ENCODE measurements at regions not wholly inside any gene's neighbourhood (a gene's known extent, or its start where the extent isn't known, plus 50 kb on each side); places are given as distances from the start of the nearest gene placed in this dataset.
"Not testable (repeated sequence)": the region's sequence is repeated elsewhere in the genome, so short reads cannot be mapped to it uniquely, and the experiment has no call there.

DNA sequence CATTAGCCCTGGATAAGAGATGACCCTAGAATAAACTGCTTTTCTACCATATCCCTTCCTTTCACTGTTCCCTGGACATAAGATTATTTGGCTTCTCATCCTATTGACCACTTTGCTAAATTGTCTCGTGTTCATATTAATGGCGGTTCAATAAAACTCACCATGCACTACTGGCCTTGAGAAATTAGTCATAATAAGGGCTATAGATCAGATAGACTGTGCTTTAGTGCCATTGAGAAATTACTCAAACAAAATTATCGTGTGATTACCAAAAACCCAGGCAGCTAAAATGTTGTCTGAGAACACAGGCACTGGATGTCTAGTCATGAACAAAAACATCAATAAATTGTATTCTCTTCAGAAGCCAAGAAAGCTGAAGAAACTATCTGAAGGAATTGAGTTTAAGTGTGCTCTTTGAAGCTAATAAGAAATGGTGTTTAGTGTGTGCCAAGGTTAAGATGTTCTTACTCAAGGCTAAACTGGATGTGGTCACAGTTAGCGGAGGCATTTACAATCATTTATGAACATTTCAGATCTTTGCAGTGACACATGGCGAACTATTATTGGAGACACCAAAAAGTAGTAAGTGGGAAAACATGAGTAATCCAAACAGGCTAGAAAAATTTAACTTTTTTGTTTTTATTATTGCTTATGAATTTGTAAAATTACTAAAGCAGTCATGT lies 460.4 kb upstream of the RORB start:
- no peak for DNase-seq

- DNase-seq: no peak
Measured at GRCh38 chr9:74037274-74037673, 459.9 kb upstream of the RORB start.

- no peak for DNase-seq
Measured at GRCh38 chr9:74041588-74041987, 455.5 kb upstream of the RORB start.

DNA sequence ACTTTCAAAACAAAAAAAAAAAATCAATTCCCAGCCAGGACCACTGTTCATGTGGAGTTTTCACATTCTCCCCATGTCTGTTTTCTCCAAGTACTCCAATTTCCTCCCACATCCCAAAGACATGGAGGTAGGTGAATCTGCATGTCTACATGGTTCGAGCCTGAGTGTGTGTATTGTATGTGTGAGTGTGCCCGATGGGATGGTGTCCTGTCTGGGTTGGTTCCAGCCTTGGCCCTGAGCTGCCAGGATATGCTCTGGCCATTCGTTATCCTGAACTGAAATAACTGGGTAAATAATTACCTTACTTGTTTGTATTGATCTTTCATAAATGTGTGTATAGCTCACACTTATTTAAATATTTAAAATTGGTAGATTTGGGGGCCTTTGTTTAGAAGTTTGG lies 452.3 kb upstream of the RORB start:
- no peak for DNase-seq

DNA sequence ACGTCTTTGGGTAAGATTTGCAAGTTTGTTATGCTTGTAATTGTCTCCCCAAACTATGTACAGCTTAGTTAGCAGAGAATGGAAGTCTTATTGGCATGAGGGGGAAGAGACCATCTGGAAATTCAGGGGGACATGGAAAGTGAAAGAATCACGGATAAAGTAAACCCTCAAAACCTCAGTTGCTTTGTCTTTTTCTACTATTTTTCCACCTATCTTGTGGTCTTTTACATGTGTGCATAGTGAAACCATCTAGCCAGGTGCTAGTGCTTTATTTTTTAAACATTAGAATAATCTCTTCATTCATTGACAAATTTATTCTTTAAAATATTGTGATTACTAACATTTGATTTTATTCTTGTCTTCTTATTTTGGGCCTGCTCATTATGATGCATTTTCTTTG lies 441.1 kb upstream of the RORB start:
- no peak for DNase-seq

DNA sequence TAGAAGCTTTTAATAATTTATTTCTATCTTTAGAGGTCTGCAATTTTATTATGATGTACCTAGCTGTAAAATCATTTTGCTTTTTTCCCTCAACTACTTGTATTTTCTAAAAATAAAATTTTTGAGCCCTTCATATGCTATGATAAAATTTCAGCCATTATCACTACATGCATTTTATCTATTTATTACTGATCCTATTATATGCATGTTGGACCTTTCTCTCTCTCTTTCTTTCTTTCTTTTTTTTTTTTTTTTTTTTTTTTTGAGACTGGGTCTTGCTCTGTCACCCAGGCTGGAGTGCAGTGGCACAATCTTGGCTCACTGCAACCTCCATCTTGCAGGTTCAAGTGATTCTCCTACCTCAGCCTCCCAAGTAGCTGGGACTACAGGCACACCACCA lies 440.1 kb upstream of the RORB start:
- DNase-seq: not testable (repeated sequence)

GRCh38 chr9:74064702-74065101 lies 432.4 kb upstream of the RORB start:
- DNase-seq: no peak

GRCh38 chr9:74066128-74066527 lies 431.0 kb upstream of the RORB start:
- DNase-seq: no peak

DNA sequence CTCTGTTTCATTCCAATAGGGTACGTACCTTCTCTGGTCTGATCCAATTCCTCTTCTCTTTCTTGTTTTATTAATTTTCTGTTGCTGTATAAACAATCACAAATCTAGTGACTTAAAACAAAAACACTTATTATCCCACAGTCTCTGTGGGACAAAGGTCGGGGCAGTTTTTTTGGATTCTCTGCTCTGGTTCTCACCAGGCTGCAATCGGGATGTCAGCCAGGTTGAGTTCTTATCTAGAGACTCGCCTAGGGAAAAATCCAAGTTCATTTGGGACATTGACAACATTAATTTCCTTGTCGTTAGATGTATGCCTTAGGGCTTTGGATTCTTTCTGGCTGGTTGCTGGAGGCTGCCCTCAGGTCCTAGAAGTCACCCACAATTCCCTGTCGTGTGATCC lies 430.5 kb upstream of the RORB start:
- no peak for DNase-seq

GRCh38 chr9:74071502-74071901 lies 425.6 kb upstream of the RORB start:
- DNase-seq: no peak

- DNase-seq: no peak
Measured at GRCh38 chr9:74073897-74074296, 423.2 kb upstream of the RORB start.

DNA sequence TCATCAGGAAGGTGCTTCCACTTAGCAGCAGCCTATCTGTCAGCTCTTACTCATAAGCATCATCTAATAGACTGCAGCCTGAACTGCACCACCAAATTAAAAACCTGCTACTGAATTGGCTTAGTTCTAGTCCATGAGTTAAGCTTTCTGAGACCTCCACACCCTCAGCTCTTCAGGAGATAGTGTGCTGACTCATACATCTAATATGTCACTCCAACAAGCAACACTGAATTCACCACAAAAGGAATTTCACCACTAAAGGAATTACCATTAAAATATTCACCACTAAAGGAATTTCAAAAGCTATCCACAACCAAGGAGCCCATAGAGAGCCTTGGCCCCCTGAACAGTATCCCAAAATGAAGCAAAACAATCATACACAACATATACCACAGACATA lies 418.5 kb upstream of the RORB start:
- no peak for DNase-seq

DNA sequence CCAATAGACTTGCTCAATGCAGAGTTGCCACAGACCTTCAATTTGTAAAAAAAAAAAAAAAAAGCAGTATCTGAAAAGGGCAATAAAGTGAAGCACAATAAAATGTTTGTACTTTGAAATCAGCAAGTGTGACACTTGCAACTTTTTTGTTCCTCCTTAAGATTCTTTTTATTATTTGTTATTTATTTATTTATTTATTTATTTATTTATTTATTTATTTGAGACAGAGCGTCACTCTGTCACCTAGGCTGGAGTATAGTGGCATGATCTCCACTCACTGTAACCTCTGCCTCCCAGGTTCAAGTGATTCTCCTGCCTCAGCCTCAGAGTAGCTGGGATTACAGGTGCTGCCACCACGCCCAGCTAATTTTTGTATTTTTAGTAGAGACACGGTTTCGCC lies 416.5 kb upstream of the RORB start:
- not testable (repeated sequence) for DNase-seq

DNA sequence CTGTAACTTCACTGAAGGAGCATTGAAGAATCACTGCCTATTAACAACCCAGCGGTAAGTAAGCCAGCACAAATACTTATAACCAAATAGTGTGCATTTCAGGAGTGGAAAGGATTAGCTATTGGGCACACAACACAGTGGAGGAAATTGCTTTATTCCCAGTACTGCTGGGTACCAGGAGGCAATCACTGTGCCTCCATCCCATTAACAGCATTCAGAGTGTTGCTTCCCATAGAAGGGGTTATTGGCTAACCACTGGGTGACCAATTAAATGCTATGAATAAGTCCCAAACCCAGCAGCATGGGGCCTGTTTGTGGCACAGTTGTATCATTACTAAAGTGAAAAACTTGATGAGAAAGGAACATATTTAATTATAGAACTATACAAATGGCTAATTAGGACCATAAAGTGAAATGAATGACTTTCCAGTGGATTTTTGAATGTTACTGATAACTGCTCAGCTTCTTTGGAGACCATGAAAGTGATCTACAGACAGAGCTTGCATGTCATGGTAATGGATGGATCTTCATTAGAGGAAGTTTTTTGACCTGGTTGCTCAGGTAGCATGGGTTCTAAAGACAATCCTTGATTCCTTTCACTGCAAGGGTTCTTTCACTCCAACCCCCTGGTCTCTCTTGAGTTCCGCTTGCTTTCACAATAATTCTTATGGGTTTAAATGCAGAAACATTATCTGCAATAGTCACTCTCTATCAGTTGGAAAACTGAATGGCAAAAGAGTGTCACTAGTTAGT lies 413.3 kb upstream of the RORB start:
- no peak for DNase-seq

DNA sequence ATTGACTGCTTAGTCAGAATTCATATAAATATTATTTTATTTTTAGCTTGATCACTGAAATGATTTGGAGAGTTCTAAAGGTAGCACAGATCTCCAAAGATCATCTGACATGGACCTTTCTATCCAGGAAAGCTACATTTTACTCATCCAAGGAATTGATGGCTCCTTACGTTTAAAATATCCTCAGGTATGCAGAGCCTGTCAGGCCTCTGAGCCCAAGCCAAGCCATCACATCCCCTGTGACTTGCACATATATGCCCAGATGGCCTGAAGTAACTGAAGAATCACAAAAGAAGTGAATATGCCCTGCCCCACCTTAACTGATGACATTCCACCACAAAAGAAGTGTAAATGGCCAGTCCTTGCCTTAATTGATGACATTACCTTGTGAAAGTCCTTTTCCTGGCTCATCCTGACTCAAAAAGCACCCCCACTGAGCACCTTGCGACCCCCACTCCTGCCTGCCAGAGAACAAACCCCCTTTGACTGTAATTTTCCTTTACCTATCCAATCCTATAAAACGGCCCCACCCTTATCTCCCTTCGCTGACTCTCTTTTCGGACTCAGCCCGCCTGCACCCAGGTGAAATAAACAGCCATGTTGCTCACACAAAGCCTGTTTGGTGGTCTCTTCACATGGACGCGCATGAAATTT lies 411.6 kb upstream of the RORB start:
- DNase-seq: not testable (repeated sequence)

DNA sequence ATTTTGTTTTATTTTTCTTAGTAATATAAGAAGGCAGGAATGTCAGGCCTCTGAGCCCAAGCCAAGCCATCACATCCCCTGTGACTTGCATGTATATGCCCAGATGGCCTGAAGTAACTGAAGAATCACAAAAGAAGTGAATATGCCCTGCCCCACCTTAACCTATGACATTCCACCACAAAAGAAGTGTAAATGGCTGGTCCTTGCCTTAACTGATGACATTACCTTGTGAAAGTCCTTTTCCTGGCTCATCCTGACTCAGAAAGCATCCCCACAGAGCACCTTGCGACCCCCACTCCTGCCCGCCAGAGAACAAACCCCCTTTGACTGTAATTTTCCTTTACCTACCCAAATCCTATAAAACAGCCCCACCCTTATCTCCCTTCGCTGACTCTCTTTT lies 406.2 kb upstream of the RORB start:
- DNase-seq: not testable (repeated sequence)

DNA sequence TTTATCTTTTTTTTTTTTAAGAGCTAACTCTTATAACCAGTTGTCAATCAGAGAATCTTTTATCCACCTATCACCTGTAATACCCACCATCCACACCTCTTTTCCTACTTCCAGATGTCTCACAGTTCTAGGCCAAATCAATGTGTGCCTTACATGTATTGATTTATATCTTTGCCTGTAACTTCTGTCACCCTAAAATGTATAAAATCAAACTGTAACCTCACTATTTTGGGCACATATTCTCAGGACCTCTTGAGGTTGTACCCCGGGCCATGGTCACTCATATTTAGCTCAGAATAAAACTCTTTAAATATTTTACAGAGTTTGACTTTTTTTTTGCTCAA lies 404.7 kb upstream of the RORB start:
- DNase-seq: no peak

- DNase-seq: not testable (repeated sequence)
Measured at GRCh38 chr9:74094037-74094436, 403.1 kb upstream of the RORB start.

DNA sequence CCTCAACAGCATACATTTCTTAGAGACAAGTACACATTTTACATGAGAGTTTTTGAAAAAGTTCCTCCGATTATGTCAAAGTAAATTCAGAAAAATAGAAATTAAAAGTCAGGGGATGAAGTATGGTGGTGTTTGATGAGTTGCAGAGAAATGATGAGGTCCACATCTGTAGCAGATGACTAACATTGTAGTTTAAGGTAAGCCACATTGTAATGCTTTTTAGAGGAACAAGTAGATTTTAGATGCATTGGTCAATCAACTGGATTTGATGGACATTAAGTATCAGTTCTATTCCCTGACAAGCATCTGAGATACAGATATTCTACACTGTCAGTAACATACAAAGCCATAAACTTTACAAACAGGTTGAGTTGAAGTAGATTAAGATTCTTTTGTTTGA lies 402.4 kb upstream of the RORB start:
- no peak for DNase-seq

GRCh38 chr9:74095925-74096324 lies 401.2 kb upstream of the RORB start:
- DNase-seq: no peak

DNA sequence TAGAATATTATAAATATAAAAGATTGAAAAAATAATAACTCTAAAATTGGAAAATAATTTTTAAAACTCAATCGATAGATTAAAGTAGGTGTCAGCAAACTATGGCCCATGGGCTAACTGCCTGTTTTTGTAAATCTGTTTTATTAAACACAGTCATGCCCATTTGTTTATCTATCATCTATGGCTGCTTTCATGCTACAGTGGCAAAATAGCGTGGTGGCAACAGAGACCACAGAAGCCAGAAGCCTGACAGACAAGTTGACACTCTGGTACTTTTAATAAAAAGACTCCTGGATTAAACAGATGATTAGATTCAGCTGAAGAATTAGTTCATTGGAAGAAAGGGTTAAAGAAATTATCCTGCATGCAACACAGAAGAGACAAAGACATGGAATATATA lies 400.7 kb upstream of the RORB start:
- DNase-seq: no peak

DNA sequence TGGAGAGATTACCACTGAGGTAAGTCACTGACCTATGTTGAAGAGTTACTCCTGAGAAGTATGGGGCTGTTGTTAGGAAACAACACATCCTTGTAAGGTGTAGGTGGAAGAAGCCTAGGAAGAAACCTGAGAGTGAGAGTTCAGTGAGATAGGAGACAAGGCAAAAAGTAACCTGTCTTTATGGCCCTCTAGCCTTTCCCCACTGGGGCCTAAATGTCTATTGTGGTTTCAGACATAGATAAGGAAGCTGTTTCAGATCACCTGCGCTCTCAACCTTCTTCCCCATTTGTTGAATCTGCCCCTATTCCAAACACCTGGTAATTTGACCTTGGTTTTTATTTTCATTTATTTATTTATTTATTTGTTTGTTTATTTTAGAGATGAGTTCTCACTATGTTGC lies 397.1 kb upstream of the RORB start:
- no peak for DNase-seq

DNA sequence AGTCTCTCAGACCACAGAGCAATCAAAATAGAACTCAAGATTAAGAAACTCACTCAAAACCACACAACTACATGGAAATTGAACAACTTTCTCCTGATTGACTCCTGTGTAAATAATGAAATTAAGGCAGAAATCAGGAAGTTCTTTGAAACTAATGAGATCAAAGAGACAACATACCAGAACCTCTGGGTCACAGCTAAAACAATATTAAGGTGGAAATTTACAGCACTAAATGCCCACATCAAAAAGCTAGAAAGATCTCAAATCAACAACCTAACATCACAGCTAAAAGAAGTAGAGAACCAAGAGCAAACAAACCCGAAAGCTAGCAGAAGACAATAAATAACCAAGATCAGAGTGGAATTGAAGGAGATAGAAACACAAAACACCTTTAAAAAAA lies 395.0 kb upstream of the RORB start:
- not testable (repeated sequence) for DNase-seq

- DNase-seq: no peak
Measured at GRCh38 chr9:74102702-74103101, 394.4 kb upstream of the RORB start.

Measured in CD4-positive, alpha-beta T cell treated with Interleukin-17A for 1 hour (primary cell).